ENCODE measurements at regions not wholly inside any gene's neighbourhood (a gene's known extent, or its start where the extent isn't known, plus 50 kb on each side); places are given as distances from the start of the nearest gene placed in this dataset.

DNA sequence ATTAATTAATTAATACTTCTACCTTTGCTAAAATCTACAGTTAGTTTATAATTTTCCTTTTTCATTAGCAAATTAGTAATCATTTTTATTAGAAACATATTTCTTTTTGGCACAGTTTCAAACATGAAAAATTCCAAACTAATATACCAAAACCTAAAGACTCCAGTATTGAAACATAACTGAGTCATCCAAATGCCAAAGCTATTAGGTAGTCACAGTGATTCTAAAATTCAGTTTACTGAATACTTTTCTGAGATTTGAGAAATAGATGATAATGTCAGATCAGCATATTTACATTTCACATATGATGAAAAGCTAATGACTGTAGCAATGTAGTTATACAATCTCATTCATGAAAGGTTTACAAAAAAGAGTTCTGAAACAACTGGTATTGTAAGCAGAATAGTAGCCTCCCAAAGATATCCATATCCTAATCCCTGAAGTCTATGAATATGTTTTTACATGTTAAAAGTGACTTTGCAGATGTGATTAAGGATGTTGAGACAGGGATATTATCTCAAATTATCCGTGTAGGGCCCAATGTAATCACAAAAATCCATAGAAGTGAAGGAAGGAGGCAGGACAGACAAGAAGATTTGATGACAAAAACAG is 680.2 kb upstream of the CHAC2 start:
- no peak overlapping the region for H3K4me3 ChIP-seq
- ATAC-seq (no peak), DNase-seq (no peak)
- H3K27me3 ChIP-seq = no peaks in the 10 kb centered on the region
- no peaks in the 10 kb centered on the region for H3K36me3 ChIP-seq
- H3K4me1 ChIP-seq = no peaks in the 10 kb centered on the region
- H3K9me3 ChIP-seq = no peaks in the 10 kb centered on the region
- no peak for TF ChIP-seq CTCF (IDR thresholded peaks at IDR 0.05)
- TF ChIP-seq POLR2A (IDR thresholded peaks at IDR 0.05) = no peak
- intact Hi-C loops (cut with DNase I) = no loop called here
- 30% methylated on average over 1 of the region's 1 CpG for WGBS (ENCODE audit: insufficient coverage, low coverage, low lambda C conversion rate, missing lambda C conversion rate)
- H3K27ac ChIP-seq = no peak overlapping the region

DNA sequence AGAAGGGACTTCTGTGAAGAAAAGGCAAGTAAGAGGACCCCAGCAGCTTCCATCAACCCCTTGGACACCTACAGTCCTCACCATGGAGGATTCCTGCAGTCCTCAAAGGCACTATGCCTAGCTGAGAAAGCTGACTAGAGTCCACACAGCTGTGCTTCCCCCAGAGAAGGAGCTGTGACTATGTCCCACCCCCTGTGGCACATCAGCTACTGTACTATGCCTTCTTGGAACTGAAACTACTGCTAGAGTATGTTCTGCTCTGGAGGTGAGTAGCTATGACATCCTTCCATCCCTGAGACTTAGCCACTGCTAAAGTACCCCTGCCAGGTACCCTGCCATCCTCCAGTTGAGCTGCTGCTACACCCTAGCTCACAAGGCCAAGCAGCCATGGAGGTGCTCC is 690.2 kb upstream of the CHAC2 start:
- no peaks in the 10 kb centered on the region for H3K9me3 ChIP-seq
- TF ChIP-seq POLR2A (IDR thresholded peaks at IDR 0.05) (no peak), CTCF (IDR thresholded peaks at IDR 0.05) (no peak)
- peak in 1 of 4 donors; percentile 22 for ATAC-seq

GRCh38 chr2:53075760-53076159 is 691.8 kb upstream of the CHAC2 start:
- no peak for DNase-seq

More for the DNA sequence above, 690.2 kb upstream of the CHAC2 start:
- no peak for DNase-seq
- no peaks in the 10 kb centered on the region for H3K27me3 ChIP-seq
- H3K4me3 ChIP-seq = no peak overlapping the region
- intact Hi-C loops (cut with DNase I) = no loop called here
- H3K4me1 ChIP-seq = no peaks in the 10 kb centered on the region
- no peaks in the 10 kb centered on the region for H3K36me3 ChIP-seq
- H3K27ac ChIP-seq = no peak overlapping the region

DNA sequence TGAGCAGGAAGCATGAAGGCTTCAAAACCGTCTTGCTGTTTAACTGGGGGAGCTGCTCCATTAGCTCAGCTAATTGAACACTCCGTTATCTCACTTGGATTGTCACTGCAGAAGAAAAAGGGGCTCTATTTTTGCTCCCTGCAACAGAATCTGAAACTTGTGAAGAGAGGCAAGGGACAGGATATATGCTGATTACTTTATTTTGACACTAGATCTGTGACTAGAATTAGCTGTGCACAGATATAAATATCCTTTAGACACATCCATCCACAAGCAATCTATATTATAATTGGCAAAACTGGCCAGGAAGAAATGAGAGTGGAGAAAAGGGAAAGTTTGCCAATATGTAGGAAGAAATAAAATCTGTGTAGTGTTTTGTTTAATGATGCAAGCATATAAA is 700.1 kb upstream of the CHAC2 start:
- 23% methylated on average over 2 of the region's 2 CpGs for WGBS (ENCODE audit: insufficient coverage, low coverage, low lambda C conversion rate, missing lambda C conversion rate)
- Histone ChIP-seq H3K27ac (no peak overlapping the region), H3K36me3 (no peaks in the 10 kb centered on the region), H3K4me3 (no peak overlapping the region), H3K27me3 (no peaks in the 10 kb centered on the region), H3K9me3 (no peaks in the 10 kb centered on the region), H3K4me1 (no peaks in the 10 kb centered on the region)
- intact Hi-C loops (cut with DNase I) = no loop called here
- ATAC-seq (no peak), DNase-seq (no peak)
- TF ChIP-seq POLR2A (IDR thresholded peaks at IDR 0.05) (no peak), CTCF (IDR thresholded peaks at IDR 0.05) (no peak)

More at GRCh38 chr2:53075760-53076159, 691.8 kb upstream of the CHAC2 start:
- no peak for ATAC-seq
- no peak overlapping the region for H3K27ac ChIP-seq
- 75% methylated on average over 1 of the region's 1 CpG for WGBS (ENCODE audit: insufficient coverage, low coverage, low lambda C conversion rate, missing lambda C conversion rate)
- no peak overlapping the region for H3K4me3 ChIP-seq
- H3K36me3 ChIP-seq = no peaks in the 10 kb centered on the region
- H3K4me1 ChIP-seq = no peaks in the 10 kb centered on the region
- intact Hi-C loops (cut with DNase I) = no loop called here
- no peaks in the 10 kb centered on the region for H3K9me3 ChIP-seq
- H3K27me3 ChIP-seq = no peaks in the 10 kb centered on the region
- no peak for TF ChIP-seq CTCF (IDR thresholded peaks at IDR 0.05)
- TF ChIP-seq POLR2A (IDR thresholded peaks at IDR 0.05) = no peak

GRCh38 chr2:53067056-53067455 is 700.5 kb upstream of the CHAC2 start:
- H3K4me1 ChIP-seq = no peaks in the 10 kb centered on the region
- ATAC-seq (no peak), DNase-seq (no peak)
- 26% methylated on average over 2 of the region's 2 CpGs for WGBS (ENCODE audit: insufficient coverage, low coverage, low lambda C conversion rate, missing lambda C conversion rate)
- H3K27me3 ChIP-seq = no peaks in the 10 kb centered on the region
- intact Hi-C loops (cut with DNase I) = no loop called here
- H3K36me3 ChIP-seq = no peaks in the 10 kb centered on the region
- H3K9me3 ChIP-seq = no peaks in the 10 kb centered on the region
- TF ChIP-seq CTCF (IDR thresholded peaks at IDR 0.05) = no peak
- TF ChIP-seq POLR2A (IDR thresholded peaks at IDR 0.05) = no peak
- no peak overlapping the region for H3K27ac ChIP-seq
- H3K4me3 ChIP-seq = no peak overlapping the region

Data from right lobe of liver (tissue), 6 donors.